H1 (cell line): ENCODE measurements at regions not wholly inside any gene's neighbourhood (a gene's known extent, or its start where the extent isn't known, plus 50 kb on each side); places are given as distances from the start of the nearest gene placed in this dataset.

Experiments
- CTCF ChIA-PET: fragments of 300-600 bp; sonication (Branson Sonifier 250); formaldehyde crosslinking; loops from one replicate; lab custom pipeline; 2021; ENCODE audit not compliant: partially characterized antibody; lab: Charles Lee
- POLR2A ChIA-PET: fragments of 300-600 bp; sonication (Branson Sonifier 250); formaldehyde crosslinking; loops from one replicate; lab custom pipeline; 2021; ENCODE audit warnings: inconsistent platforms; ENCODE audit not compliant: partially characterized antibody; lab: Charles Lee
- DNase-seq, 2 experiments: peaks; one replicate each; pipeline versions ENCODE4 v3.0.0 to v3.0.0-alpha.2; 2010 to 2022; ENCODE audit warnings: low spot score in 2 of 2, low read depth in 1 of 2, mixed read lengths in 1 of 2
- FAIRE-seq: peaks from 2 replicates; lab custom pipeline; 2011; peaks lifted over from hg19 to GRCh38; lab: Jason Lieb, UNC
- H2AFZ ChIP-seq: 2 replicates; pipeline ENCODE4 v1.8.1; 2012; ENCODE audit warnings: low read length, inconsistent platforms
- H2AK5ac ChIP-seq: 2 replicates; pipeline ENCODE4 v1.6.1; 2013; ENCODE audit warnings: low read depth, low read length
- H2BK120ac ChIP-seq: replicated peaks from 2 replicates; pipeline ENCODE3; 2013; ENCODE audit warnings: low read depth, low read length, inconsistent platforms
- H2BK12ac ChIP-seq: 2 replicates; pipeline ENCODE4 v1.6.1; 2013; ENCODE audit warnings: low read depth, low read length
- H2BK15ac ChIP-seq: 2 replicates; pipeline ENCODE4 v1.6.1; 2013; ENCODE audit warnings: low read length
- H2BK20ac ChIP-seq: 2 replicates; pipeline ENCODE4 v1.6.1; 2013; ENCODE audit warnings: low read length
- H2BK5ac ChIP-seq: 2 replicates; pipeline ENCODE4 v1.6.1; 2013; ENCODE audit warnings: low read depth, low read length
- H3K14ac ChIP-seq: 2 replicates; pipeline ENCODE4 v1.6.1; 2013; ENCODE audit warnings: inconsistent platforms; ENCODE audit not compliant: insufficient read length
- H3K18ac ChIP-seq: 2 replicates; pipeline ENCODE4 v1.6.1; 2013; ENCODE audit warnings: low read length; ENCODE audit errors: extremely low read depth
- H3K23ac ChIP-seq: 2 replicates; pipeline ENCODE4 v1.6.1; 2013; ENCODE audit warnings: inconsistent platforms; ENCODE audit not compliant: insufficient read length
- H3K23me2 ChIP-seq: 2 replicates; pipeline ENCODE4 v1.6.1; 2013; ENCODE audit warnings: low read depth, low read length
- H3K27ac ChIP-seq: 2 replicates; pipeline ENCODE4 v1.6.1; 2011; ENCODE audit warnings: low read depth, low read length, inconsistent platforms
- H3K27me3 ChIP-seq, 4 experiments: replicated peaks in 1 of 4; 1 replicate in 1 of 4; 2 replicates in 3 of 4; pipeline versions ENCODE4 v1.6.1 to v1.8.1; 2011 to 2013; ENCODE audit warnings: low read length in 3 of 4, mild to moderate bottlenecking in 3 of 4, inconsistent platforms in 2 of 4, mixed read lengths in 2 of 4, moderate library complexity in 1 of 4; ENCODE audit not compliant: control insufficient read depth in 3 of 4, insufficient read depth in 3 of 4; ENCODE audit errors: extremely low read depth in 1 of 4
- H3K36me3 ChIP-seq, 4 experiments: 2 replicates each; pipeline versions ENCODE4 v1.6.1 to v1.8.1; 2011 to 2013; ENCODE audit warnings: mild to moderate bottlenecking in 4 of 4, low read length in 3 of 4, moderate library complexity in 2 of 4, control low read depth in 1 of 4, inconsistent platforms in 1 of 4; ENCODE audit not compliant: insufficient read depth in 4 of 4, control insufficient read depth in 2 of 4
- H3K4ac ChIP-seq: replicated peaks from 2 replicates; pipeline ENCODE3; 2013; ENCODE audit warnings: low read length, low read depth, mixed read lengths, inconsistent platforms; ENCODE audit not compliant: insufficient read length
- H3K4me1 ChIP-seq, 4 experiments: replicated peaks in 1 of 4; 1 replicate in 1 of 4; 2 replicates in 3 of 4; pipeline versions ENCODE4 v1.6.1 to v1.8.1; 2011 to 2013; ENCODE audit warnings: low read length in 3 of 4, inconsistent platforms in 2 of 4, mixed read lengths in 1 of 4; ENCODE audit not compliant: insufficient read depth in 4 of 4, control insufficient read depth in 3 of 4
- H3K4me2 ChIP-seq, 2 experiments: 2 replicates each; pipeline versions ENCODE4 v1.6.1 to v1.8.1; 2011 to 2013; ENCODE audit warnings: low read depth in 2 of 2, low read length in 2 of 2, control low read depth in 1 of 2, inconsistent platforms in 1 of 2, mild to moderate bottlenecking in 1 of 2; ENCODE audit not compliant: insufficient read depth in 1 of 2
- H3K4me3 ChIP-seq, 4 experiments: fragments of 200-600, 300-600 bp in 1 of 4; sonication (generic), shearing (Covaris generic), sonication (Bioruptor Twin) in 1 of 4; 2 replicates each; pipeline versions ENCODE4 v1.5.1 to v1.8.1; 2011 to 2016; ENCODE audit warnings: low read length in 4 of 4, low read depth in 3 of 4, control low read depth in 2 of 4, inconsistent platforms in 2 of 4, mild to moderate bottlenecking in 2 of 4, mixed read lengths in 1 of 4, moderate library complexity in 1 of 4; ENCODE audit not compliant: insufficient read depth in 2 of 4; ENCODE audit errors: extremely low read depth in 1 of 4
- H3K56ac ChIP-seq: replicated peaks from 2 replicates; pipeline ENCODE3; 2013; ENCODE audit warnings: low read depth, mild to moderate bottlenecking, mixed read lengths, low read length, inconsistent platforms; ENCODE audit not compliant: insufficient read length
- H3K79me1 ChIP-seq: 2 replicates; pipeline ENCODE4 v1.6.1; 2013; ENCODE audit warnings: low read depth, low read length, control low read depth
- H3K79me2 ChIP-seq, 2 experiments: 2 replicates each; pipeline versions ENCODE4 v1.6.1 to v1.8.1; 2012 to 2013; ENCODE audit warnings: low read length in 2 of 2, mild to moderate bottlenecking in 2 of 2, inconsistent platforms in 1 of 2; ENCODE audit not compliant: insufficient read depth in 2 of 2, control insufficient read depth in 1 of 2
- H3K9ac ChIP-seq, 4 experiments: replicated peaks in 1 of 4; 1 replicate in 1 of 4; 2 replicates in 3 of 4; pipeline versions ENCODE4 v1.6.1 to v1.8.1; 2011 to 2013; ENCODE audit warnings: low read depth in 3 of 4, low read length in 3 of 4, control low read depth in 2 of 4, mild to moderate bottlenecking in 2 of 4, moderate library complexity in 2 of 4, inconsistent platforms in 1 of 4; ENCODE audit errors: extremely low read depth in 1 of 4
- H3K9me3 ChIP-seq, 2 experiments: 2 replicates each; pipeline versions ENCODE4 v1.6.1 to v1.8.1; 2012 to 2013; ENCODE audit warnings: mild to moderate bottlenecking in 2 of 2, moderate library complexity in 2 of 2, control low read depth in 1 of 2, inconsistent platforms in 1 of 2, low read depth in 1 of 2, low read length in 1 of 2, mixed read lengths in 1 of 2; ENCODE audit not compliant: insufficient read depth in 2 of 2
- H4K20me1 ChIP-seq, 2 experiments: replicated peaks in 1 of 2; 2 replicates each; pipeline versions ENCODE3 to v1.8.1; 2011 to 2013; ENCODE audit warnings: inconsistent platforms in 2 of 2, low read length in 2 of 2, mild to moderate bottlenecking in 1 of 2; ENCODE audit not compliant: insufficient read depth in 2 of 2, control insufficient read depth in 1 of 2
- H4K5ac ChIP-seq: 2 replicates; pipeline ENCODE4 v1.6.1; 2013; ENCODE audit warnings: low read length, low read depth, mixed read lengths, inconsistent platforms; ENCODE audit not compliant: insufficient read length
- H4K8ac ChIP-seq: 2 replicates; pipeline ENCODE4 v1.8.0; 2013; ENCODE audit warnings: mild to moderate bottlenecking, moderate library complexity, low read length, inconsistent platforms; ENCODE audit not compliant: insufficient read depth; ENCODE audit errors: extremely low read depth
- H4K91ac ChIP-seq: replicated peaks from 2 replicates; pipeline ENCODE3; 2013; ENCODE audit warnings: low read length, mixed read lengths, inconsistent platforms; ENCODE audit not compliant: insufficient read length
- ASH2L ChIP-seq: fragments of 200-600, 300-600 bp; sonication (generic); IDR thresholded peaks from one replicate; pipeline ENCODE4 v1.7.1; 2017; ENCODE audit warnings: low read length
- BCL11A ChIP-seq, 2 experiments: IDR thresholded peaks; one replicate each; pipeline ENCODE4 v1.6.1; 2011; ENCODE audit warnings: low read depth in 2 of 2, low read length in 2 of 2, mild to moderate bottlenecking in 2 of 2
- CHD1 ChIP-seq: IDR thresholded peaks from 2 replicates; pipeline ENCODE4 v1.6.1; 2012; ENCODE audit warnings: low read depth, low read length, improper control_type of control experiment
- EGR1 ChIP-seq: IDR thresholded peaks from 2 replicates; pipeline ENCODE4 v1.6.1; 2011; ENCODE audit warnings: low read depth, low read length, borderline replicate concordance
- FOSL1 ChIP-seq: IDR thresholded peaks from 2 replicates; pipeline ENCODE4 v1.6.1; 2011; ENCODE audit warnings: mild to moderate bottlenecking, low read depth, low read length, moderate library complexity; ENCODE audit not compliant: insufficient read depth
- GABPA ChIP-seq: IDR thresholded peaks from 2 replicates; pipeline ENCODE4 v1.6.1; 2011; ENCODE audit warnings: mild to moderate bottlenecking, low read length, moderate library complexity, borderline replicate concordance; ENCODE audit not compliant: insufficient read depth
- SIRT6 ChIP-seq: IDR thresholded peaks from one replicate; pipeline ENCODE4 v1.7.1; 2012; ENCODE audit warnings: low read length, inconsistent platforms
- SP1 ChIP-seq: IDR thresholded peaks from 2 replicates; pipeline ENCODE4 v1.6.1; 2011; ENCODE audit warnings: low read depth, low read length
- SP2 ChIP-seq: IDR thresholded peaks from 2 replicates; pipeline ENCODE4 v1.6.1; 2012; ENCODE audit warnings: mild to moderate bottlenecking, low read length, inconsistent platforms
- YY1 ChIP-seq: IDR thresholded peaks from 2 replicates; pipeline ENCODE4 v1.6.1; 2011; ENCODE audit warnings: low read depth, mild to moderate bottlenecking, low read length
- WGBS, 2 experiments: shearing (Covaris generic) in 1 of 2; methylation state at CpG; one replicate each; pipeline versions ENCODE4 v1.1.6 to v1.1.7; 2013 to 2015; ENCODE audit warnings: low lambda C conversion rate in 2 of 2, mixed read lengths in 2 of 2, inconsistent platforms in 1 of 2, low coverage in 1 of 2, missing lambda C conversion rate in 1 of 2; ENCODE audit not compliant: insufficient replicate concordance in 2 of 2, insufficient coverage in 1 of 2, insufficient read length in 1 of 2; ENCODE audit errors: extremely low coverage in 1 of 2, missing lambda C conversion rate in 1 of 2; 5-methylcytosine and 5-hydroxymethylcytosine counted together
- TF ChIP-seq, protein P1 (sequence below), 3 experiments: IDR thresholded peaks; 1 replicate in 2 of 3; 2 replicates in 1 of 3; pipeline versions ENCODE4 v1.5.1 to v1.6.1; 2011; ENCODE audit warnings: low read length in 3 of 3, mild to moderate bottlenecking in 3 of 3, inconsistent platforms in 2 of 3, low read depth in 1 of 3, moderate library complexity in 1 of 3; ENCODE audit not compliant: insufficient read depth in 1 of 3; ENCODE audit errors: control extremely low read depth in 1 of 3
- TF ChIP-seq, protein P2 (sequence below): IDR thresholded peaks from 2 replicates; pipeline ENCODE4 v1.6.1; 2012; ENCODE audit warnings: inconsistent platforms

DNA sequence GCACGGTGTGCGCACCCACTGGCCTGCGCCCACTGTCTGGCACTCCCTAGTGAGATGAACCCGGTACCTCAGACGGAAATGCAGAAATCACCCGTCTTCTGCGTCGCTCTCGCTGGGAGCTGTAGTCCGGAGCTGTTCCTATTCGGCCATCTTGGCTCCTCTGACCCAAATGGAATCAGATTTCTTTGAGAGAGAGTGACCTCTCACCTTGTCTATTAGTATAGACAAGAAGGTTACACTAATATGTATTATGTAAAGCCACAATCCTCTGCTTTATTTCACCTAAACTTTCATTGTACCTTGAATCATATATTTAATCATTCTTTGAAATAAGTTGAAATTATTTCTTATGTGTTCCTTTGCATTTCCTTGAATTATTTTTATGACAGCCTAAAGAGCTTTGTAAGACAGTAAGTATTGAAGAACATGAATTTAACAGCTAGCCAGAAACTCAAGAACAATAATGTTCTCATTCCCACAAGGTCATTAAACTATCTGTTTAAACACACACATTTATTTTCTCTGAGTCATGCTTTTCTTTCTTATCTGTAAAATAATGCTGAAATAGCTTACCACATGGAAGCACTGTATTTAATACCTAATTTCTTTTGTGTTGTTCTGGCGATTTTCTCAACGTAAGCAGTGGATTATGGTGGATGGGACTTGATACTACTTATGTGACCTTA lies 91.8 kb upstream of the DMRTA1 start:
- Histone ChIP-seq H3K4ac (no peak overlapping the region), H3K4me2 (no peak overlapping the region), H3K27me3 (peaks cover 0 to 1% (median 0%) of the 10 kb centered on the region in 4 experiments; a peak in 3 of 7 replicates), H3K27ac (no peak overlapping the region), H3K18ac (no peak overlapping the region), H2AK5ac (no peak overlapping the region), H3K14ac (no peak overlapping the region), H3K36me3 (no peaks in the 10 kb centered on the region), H2BK120ac (no peak overlapping the region), H4K20me1 (no peaks in the 10 kb centered on the region), H2AFZ (no peak overlapping the region), H3K23ac (no peak overlapping the region), H3K4me1 (no peaks in the 10 kb centered on the region), H3K56ac (no peak overlapping the region), H3K4me3 (no peak overlapping the region), H3K79me1 (no peaks in the 10 kb centered on the region), H3K9me3 (no peaks in the 10 kb centered on the region; a peak in 1 of 4 replicates), H2BK12ac (no peak overlapping the region), H3K23me2 (no peaks in the 10 kb centered on the region), H3K79me2 (no peaks in the 10 kb centered on the region), H4K91ac (no peak overlapping the region), H3K9ac (no peak overlapping the region), H2BK15ac (no peak overlapping the region), H4K8ac (no peak overlapping the region), H2BK20ac (no peak overlapping the region), H2BK5ac (no peak overlapping the region), H4K5ac (no peak overlapping the region)
- WGBS, 2 experiments, result 90% methylated on average over 10 of the region's 13 CpGs; no CpG with 5 or more reads in 1 of the 2 experiments
- FAIRE-seq (no peak), DNase-seq (no peak)
- ChIA-PET POLR2A (no interaction called here), CTCF (no interaction called here)
- TF ChIP-seq SP2, result no peak
- TF ChIP-seq CHD1, result no peak
- no peak for TF ChIP-seq EGR1
- no peak for TF ChIP-seq YY1
- TF ChIP-seq BCL11A (IDR thresholded peaks at IDR 0.05; ENCODE audit: low read depth in 2 of 2, low read length in 2 of 2), result no peak
- TF ChIP-seq, protein P1, sequence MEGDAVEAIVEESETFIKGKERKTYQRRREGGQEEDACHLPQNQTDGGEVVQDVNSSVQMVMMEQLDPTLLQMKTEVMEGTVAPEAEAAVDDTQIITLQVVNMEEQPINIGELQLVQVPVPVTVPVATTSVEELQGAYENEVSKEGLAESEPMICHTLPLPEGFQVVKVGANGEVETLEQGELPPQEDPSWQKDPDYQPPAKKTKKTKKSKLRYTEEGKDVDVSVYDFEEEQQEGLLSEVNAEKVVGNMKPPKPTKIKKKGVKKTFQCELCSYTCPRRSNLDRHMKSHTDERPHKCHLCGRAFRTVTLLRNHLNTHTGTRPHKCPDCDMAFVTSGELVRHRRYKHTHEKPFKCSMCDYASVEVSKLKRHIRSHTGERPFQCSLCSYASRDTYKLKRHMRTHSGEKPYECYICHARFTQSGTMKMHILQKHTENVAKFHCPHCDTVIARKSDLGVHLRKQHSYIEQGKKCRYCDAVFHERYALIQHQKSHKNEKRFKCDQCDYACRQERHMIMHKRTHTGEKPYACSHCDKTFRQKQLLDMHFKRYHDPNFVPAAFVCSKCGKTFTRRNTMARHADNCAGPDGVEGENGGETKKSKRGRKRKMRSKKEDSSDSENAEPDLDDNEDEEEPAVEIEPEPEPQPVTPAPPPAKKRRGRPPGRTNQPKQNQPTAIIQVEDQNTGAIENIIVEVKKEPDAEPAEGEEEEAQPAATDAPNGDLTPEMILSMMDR (IDR thresholded peaks at IDR 0.05; ENCODE audit: control extremely low read depth in 1 of 3, insufficient read depth in 1 of 3, low read depth in 1 of 3, low read length in 3 of 3), result no peak
- no peak for TF ChIP-seq GABPA
- TF ChIP-seq FOSL1, result no peak
- TF ChIP-seq SP1, result no peak
- TF ChIP-seq, protein P2, sequence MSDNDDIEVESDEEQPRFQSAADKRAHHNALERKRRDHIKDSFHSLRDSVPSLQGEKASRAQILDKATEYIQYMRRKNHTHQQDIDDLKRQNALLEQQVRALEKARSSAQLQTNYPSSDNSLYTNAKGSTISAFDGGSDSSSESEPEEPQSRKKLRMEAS, result no peak
- TF ChIP-seq SIRT6, result no peak
- no peak for TF ChIP-seq ASH2L
